ENCODE measurements at regions not wholly inside any gene's neighbourhood (a gene's known extent, or its start where the extent isn't known, plus 50 kb on each side); places are given as distances from the start of the nearest gene placed in this dataset.

- no peaks in the 10 kb centered on the region for H3K79me2 ChIP-seq (replicated peaks; ENCODE audit: insufficient read depth, low read length)
- no peak for TF ChIP-seq RAD21 (conservative IDR thresholded peaks at IDR 0.05)
- TF ChIP-seq POLR2AphosphoS5 (IDR thresholded peaks at IDR 0.05), result no peak
- no peak for TF ChIP-seq CTCF (IDR thresholded peaks at IDR 0.05; ENCODE audit: poor library complexity, severe bottlenecking)
- TF ChIP-seq EZH2 (IDR thresholded peaks at IDR 0.05; ENCODE audit: borderline replicate concordance, insufficient read depth, low read length, poor library complexity, severe bottlenecking), result no peak
- no peak for TF ChIP-seq MXI1 (conservative IDR thresholded peaks at IDR 0.05; ENCODE audit: poor library complexity, severe bottlenecking)
- TF ChIP-seq TAF1 (IDR thresholded peaks at IDR 0.05; ENCODE audit: low read depth), result no peak
- no peak for TF ChIP-seq SMC3 (conservative IDR thresholded peaks at IDR 0.05; ENCODE audit: poor library complexity)
- no peak for TF ChIP-seq EP300 (conservative IDR thresholded peaks at IDR 0.05; ENCODE audit: poor library complexity, severe bottlenecking)
- TF ChIP-seq REST (IDR thresholded peaks at IDR 0.05; ENCODE audit: borderline replicate concordance), result no peak
- no peak overlapping the region for H3K4me2 ChIP-seq (ENCODE audit: low read length)
- H4K20me1 ChIP-seq (ENCODE audit: insufficient read depth), result no peaks in the 10 kb centered on the region
- H2AFZ ChIP-seq (ENCODE audit: low read depth, low read length), result no peak overlapping the region
- H3K9ac ChIP-seq (ENCODE audit: low read length), result no peak overlapping the region
- no peaks in the 10 kb centered on the region for H3K36me3 ChIP-seq (ENCODE audit: insufficient read depth, low read length)
- H3K4me3 ChIP-seq (ENCODE audit: low read length), result no peak overlapping the region
- no peaks in the 10 kb centered on the region for H3F3A ChIP-seq (ENCODE audit: insufficient read depth, low read length, poor library complexity, severe bottlenecking)
- no peaks in the 10 kb centered on the region for H3K9me3 ChIP-seq (ENCODE audit: low read length)
- H3K27me3 ChIP-seq (ENCODE audit: insufficient read depth, low read depth, low read length), result no peaks in the 10 kb centered on the region
- no peak overlapping the region for H3K27ac ChIP-seq (ENCODE audit: low read length)
- H3K9me2 ChIP-seq (ENCODE audit: insufficient read depth, low read length), result no peaks in the 10 kb centered on the region
These were observed 237.5 kb downstream of the CDC5L start for GRCh38 chr6:44624936-44625573.

- Histone ChIP-seq H2AFZ (ENCODE audit: low read depth, low read length) (no peak overlapping the region), H3K27me3 (ENCODE audit: insufficient read depth, low read depth, low read length) (no peaks in the 10 kb centered on the region), H3K9me3 (ENCODE audit: low read length) (no peaks in the 10 kb centered on the region), H3K79me2 (replicated peaks; ENCODE audit: insufficient read depth, low read length) (no peaks in the 10 kb centered on the region), H3K27ac (ENCODE audit: low read length) (no peak overlapping the region), H4K20me1 (ENCODE audit: insufficient read depth) (no peaks in the 10 kb centered on the region), H3K36me3 (ENCODE audit: insufficient read depth, low read length) (no peaks in the 10 kb centered on the region), H3K9me2 (ENCODE audit: insufficient read depth, low read length) (no peaks in the 10 kb centered on the region), H3F3A (ENCODE audit: insufficient read depth, low read length, poor library complexity, severe bottlenecking) (no peaks in the 10 kb centered on the region), H3K4me3 (ENCODE audit: low read length) (no peak overlapping the region), H3K4me2 (ENCODE audit: low read length) (no peak overlapping the region), H3K9ac (ENCODE audit: low read length) (no peak overlapping the region)
- no peak for TF ChIP-seq REST (IDR thresholded peaks at IDR 0.05; ENCODE audit: borderline replicate concordance)
- TF ChIP-seq TAF1 (IDR thresholded peaks at IDR 0.05; ENCODE audit: low read depth), result no peak
- no peak for TF ChIP-seq RAD21 (conservative IDR thresholded peaks at IDR 0.05)
- TF ChIP-seq CTCF (IDR thresholded peaks at IDR 0.05; ENCODE audit: poor library complexity, severe bottlenecking), result no peak
- TF ChIP-seq POLR2AphosphoS5 (IDR thresholded peaks at IDR 0.05), result no peak
- TF ChIP-seq MXI1 (conservative IDR thresholded peaks at IDR 0.05; ENCODE audit: poor library complexity, severe bottlenecking), result no peak
- no peak for TF ChIP-seq EP300 (conservative IDR thresholded peaks at IDR 0.05; ENCODE audit: poor library complexity, severe bottlenecking)
- no peak for TF ChIP-seq EZH2 (IDR thresholded peaks at IDR 0.05; ENCODE audit: borderline replicate concordance, insufficient read depth, low read length, poor library complexity, severe bottlenecking)
- no peak for TF ChIP-seq SMC3 (conservative IDR thresholded peaks at IDR 0.05; ENCODE audit: poor library complexity)
These were observed 238.5 kb downstream of the CDC5L start for GRCh38 chr6:44625996-44626395.

Measured in neural cell (in vitro differentiated cells).